Left ventricle myocardium superior (tissue), 1 donor: ENCODE measurements at regions not wholly inside any gene's neighbourhood (a gene's known extent, or its start where the extent isn't known, plus 50 kb on each side); places are given as distances from the start of the nearest gene placed in this dataset.

ENCODE experiments used
- ATAC-seq: fragments of 200-7000 bp; cut with Tn5 transposase; one replicate; pipeline ENCODE4 v1.9.1; 2020; ENCODE audit warnings: mild to moderate bottlenecking, moderate library complexity
- DNase-seq: peaks from one replicate; pipeline ENCODE4 v3.0.0-alpha.2; 2020
- intact Hi-C: fragments of 100-400 bp; cut with micrococcal nuclease; formaldehyde crosslinking; loops from one replicate; pipeline ENCODE4 v1.11.0; 2022
- donor health status: DM: no; HTN: yes; CAD: no; lungs with severe emphysema.

DNA sequence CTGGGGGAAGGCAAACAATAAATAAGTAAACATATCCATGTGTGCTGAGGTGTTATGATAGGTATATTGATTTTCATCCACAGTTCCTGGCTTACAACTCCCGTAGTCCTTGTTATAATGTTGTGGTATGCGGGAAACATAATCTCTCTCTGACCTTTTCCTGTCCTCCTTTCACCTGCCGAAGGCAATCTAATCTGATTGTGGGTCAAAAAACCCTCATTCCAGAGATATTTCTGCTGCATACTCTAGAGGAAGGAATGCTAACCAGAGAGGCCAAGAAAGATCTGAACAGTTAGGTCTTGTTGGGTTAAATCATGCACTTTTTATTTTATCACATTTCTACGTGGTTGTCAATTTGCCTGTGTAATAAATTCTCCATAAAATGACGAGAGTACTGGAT lies 383.6 kb upstream of the SEMA6D start:
- ATAC-seq, result no peak
- intact Hi-C loops, result no loop called here
- no peak for DNase-seq

DNA sequence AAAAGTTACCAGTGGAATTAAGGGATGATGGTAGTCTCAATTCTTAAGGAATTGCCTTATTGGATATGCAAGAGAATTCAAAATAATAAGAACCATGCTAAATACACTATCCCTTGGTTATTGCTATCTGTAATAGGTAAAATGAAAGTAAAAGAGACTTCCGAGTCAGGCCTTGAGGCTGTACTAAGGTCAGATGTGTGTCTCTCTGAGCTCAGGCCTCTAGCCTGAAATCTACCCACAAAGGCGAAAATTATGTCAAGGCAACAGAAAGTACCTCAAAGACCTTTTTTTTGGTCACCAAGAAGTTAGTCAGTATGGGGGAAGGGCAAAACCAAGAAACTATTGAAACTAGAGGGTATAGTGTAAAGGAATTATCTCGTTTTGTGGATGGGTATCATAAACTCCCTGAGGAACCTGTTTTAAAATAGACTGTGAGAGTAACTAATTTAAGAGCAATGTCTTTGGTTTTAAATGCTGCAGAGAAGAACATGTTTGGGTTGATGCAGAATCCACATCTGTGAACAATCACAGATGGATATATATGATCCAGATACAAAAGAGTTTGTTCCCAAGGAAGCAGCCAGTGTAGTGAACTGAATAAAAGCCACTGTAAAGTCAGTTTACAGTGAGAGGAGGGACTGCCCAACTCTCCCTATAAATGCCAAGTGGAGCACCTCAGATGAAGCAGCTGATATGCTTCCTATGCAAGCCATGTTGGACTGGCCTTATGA lies 382.3 kb upstream of the SEMA6D start:
- ATAC-seq (no peak), DNase-seq (no peak)
- intact Hi-C loops, result no loop called here

DNA sequence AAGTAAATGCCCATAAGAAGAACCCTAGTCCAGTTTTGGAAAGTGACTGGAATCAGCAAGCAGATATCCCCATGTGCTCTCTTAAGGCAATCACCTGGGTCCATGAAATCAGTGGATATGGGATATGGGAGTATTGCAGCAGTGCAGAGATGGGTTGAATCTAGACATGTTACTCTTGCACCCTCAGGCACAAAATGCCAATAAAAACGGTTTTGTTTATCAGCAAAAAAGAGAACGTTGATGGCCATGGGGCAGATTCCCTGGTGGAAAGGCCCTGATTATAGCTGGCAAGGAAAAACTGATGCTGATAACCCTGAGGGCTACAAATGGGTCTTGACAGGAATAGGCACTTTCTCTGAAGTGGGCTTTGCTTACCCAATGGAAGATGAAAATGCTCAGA lies 380.2 kb upstream of the SEMA6D start:
- intact Hi-C loops, result no loop called here
- ATAC-seq, result no peak
- no peak for DNase-seq

DNA sequence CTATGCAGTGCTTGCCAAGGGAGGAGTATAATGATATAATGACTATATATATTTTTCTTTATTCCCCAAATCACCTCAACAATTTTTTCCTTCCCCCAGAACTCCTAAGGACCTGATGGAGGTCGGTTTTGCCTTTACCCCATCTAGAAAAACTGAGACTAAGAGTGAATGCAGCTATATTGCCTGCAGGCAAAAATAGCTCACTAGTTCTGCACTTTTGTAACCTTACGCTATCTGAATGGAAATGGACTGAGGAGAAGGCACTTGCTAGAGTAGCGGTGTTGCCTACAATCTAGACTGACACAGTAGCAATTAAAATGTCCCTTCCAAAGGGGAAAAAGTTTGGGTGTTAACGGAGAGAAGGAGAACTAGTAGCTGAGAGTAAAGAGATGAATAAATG lies 379.5 kb upstream of the SEMA6D start:
- intact Hi-C loops, result no loop called here
- ATAC-seq (no peak), DNase-seq (no peak)

DNA sequence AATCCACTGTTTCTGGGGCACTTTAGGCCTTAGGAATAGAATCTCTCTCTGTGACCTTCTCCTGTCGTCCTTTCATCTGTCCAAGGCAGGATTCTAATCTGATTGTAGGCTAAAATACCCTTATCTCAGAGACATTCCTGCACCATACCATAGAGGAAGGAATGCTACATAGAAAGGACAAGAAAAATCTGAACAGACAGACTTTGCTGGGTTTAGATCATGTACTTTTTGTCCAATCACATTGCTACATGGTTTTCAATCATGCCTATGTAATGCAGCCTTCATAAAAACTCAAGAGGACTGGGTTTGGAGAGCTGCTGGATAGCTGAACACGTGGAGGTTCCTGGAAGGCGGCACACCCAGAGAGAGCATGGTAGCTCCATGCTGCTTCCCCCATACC lies 378.5 kb upstream of the SEMA6D start:
- DNase-seq, result no peak
- intact Hi-C loops, result no loop called here
- ATAC-seq, result no peak

DNA sequence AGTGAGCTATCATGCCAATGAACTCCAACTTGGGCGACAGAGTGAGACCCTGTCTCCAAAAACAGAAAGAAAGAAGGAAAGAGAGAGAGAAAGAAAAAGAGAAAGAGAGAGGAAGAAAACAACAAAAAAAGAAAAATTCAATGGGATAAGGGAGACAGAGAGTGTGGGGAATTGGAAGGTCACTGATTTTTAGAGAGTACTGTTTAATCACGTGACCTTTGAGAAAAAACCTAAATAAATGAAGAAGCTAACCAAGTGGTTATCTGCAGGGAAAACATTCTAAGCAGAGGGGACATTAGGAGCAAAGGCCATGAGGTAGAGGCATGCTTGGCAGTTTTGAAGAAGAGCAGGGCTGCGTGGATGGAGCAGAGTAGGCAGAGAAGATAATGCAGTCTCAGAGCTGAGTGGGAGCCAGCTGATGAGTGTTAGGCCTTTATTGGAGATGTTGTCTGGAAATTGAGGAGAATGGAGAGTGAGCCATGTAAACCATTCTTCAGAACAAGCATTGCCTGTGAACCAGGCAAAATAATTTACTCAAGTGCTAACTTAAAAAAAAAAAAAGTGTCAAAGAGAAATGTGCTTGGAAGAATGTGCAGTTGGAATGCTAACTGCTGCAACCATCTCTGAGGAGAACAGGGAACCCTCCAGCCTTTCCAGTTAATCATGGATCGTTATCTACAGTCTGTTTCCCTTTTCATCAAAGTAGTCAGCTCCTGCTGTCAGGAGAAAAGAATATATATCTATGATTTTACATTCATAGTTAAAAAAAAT lies 377.3 kb upstream of the SEMA6D start:
- DNase-seq (no peak), ATAC-seq (no peak)
- intact Hi-C loops, result no loop called here

DNA sequence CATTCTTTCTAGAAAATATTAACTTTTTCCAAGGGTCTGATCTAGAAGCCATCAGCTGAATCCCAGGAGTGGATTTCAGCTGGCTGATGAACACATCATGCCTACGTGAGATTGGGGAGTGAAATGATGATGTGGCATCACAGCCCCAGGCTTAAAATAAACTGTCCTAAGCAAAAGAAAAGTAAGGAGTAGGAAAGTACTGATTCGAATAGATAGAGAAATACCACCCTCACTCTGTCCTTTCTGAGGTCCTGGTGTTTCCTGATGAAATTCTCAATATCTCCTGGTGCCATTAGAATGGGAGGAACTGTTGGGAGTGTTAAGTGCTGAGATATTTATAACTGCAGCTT lies 376.8 kb upstream of the SEMA6D start:
- ATAC-seq (no peak), DNase-seq (no peak)
- intact Hi-C loops, result no loop called here

DNA sequence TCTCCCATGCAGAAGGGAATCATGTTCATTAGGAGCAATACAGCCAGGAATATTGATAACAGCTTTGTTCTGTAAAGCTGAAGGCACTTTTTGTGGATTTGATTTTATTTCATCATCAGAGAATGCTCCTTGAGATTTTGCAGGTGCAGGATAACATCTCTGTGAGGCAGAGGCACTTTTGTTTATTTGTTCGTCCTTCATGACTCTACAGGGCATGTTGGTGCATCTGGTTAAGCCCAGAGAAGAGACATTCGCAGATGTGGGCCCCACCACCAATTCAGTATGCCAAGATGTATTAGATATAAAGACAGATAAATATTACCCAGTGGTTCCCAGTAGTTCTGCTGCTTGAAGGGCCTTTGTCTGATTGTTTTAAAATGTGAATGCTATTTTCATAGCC lies 368.1 kb upstream of the SEMA6D start:
- DNase-seq (no peak), ATAC-seq (no peak)
- intact Hi-C loops, result no loop called here

DNA sequence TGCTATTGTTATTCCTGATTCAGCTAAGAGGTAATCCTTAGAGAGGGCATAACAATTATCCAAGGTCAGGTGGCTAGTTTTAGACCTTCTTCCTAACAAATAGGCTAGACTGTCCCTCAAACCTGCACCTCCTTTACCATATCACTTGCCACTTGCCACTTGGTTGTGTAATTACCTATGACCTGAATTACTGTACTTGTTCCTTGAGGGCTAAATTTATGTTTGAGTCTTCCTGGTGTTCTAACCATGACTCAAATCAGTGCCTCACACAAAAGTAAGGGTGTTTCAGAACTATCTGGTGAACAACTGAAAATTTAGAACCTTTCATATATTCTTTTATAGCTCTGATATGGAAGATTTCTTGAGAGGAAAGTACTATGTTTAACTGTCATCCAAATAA lies 365.8 kb upstream of the SEMA6D start:
- DNase-seq (no peak), ATAC-seq (no peak)
- intact Hi-C loops, result no loop called here

DNA sequence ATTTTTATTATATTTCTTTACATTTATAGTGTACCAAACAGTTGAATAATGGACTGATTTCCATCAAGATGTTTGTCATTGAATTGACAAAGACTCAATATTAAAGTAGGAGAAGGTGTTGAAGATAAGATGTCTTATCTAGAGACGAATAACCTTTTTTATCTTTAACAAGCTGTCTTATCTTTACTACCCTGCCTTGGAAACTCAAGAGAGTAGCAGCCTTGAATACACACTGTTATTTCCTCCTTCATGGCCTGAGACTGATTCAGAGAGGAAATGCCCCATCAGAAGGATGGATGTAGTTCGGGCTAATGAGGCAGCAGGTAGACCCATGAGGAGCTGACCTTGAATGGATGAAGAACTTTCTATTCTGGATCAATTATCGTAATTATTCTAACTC lies 365.1 kb upstream of the SEMA6D start:
- ATAC-seq (no peak), DNase-seq (no peak)
- intact Hi-C loops, result no loop called here

DNA sequence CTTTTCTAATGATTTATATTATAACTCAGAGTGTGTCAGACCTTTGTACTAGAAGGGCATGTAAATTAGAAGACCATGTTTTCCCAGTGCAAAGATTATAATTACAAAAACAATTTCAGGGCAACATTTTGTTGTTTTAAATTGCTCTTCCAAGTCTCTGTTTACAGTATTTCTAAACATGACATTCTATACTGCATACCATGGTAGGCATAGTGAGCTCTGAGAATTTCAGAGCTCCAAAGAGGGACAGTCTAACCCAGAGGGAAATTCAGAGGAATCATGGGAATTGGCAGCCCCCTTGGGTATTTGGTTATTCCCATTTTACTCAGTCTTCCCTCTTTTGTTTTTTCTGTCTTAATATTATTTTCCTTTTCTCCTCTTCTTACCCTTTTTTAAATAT lies 361.5 kb upstream of the SEMA6D start:
- DNase-seq, result no peak
- ATAC-seq, result no peak
- intact Hi-C loops, result no loop called here

DNA sequence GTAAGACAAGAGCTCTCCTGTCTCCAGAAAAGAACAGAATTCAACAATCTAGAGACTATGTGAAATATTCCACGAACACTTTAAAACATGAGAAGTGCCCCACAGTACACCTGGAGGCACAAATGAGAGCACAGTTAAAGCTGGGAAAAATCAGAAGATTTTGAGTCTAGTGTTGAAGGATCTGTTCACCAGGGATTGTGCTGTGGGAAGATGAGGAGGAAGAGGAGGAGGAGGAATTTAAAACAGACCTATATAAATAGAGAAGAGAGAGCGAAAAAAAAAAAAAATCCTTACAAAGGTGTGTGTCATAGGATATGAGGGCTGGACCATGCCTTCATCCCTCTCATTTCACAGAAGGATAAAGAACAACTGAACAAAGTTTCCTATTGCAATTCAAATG lies 361.0 kb upstream of the SEMA6D start:
- DNase-seq, result no peak
- intact Hi-C loops, result no loop called here
- no peak for ATAC-seq

DNA sequence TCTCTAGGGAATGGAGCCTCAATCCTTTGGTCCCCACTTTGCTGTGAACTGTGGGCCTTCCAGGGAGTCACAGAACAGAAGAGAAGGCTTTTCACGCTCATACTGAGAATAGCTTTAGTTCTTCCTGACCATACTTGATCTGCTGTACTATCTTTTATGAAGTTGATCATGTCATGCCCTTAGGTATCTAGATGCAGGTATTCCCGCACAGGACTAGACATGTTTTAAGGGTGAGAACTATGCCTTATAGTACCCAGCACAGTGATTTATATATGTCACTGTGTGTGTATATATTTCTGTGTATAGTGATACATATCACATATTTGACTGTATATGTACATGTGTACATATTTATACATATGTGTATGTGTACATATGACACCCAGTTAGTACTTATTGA lies 358.4 kb upstream of the SEMA6D start:
- DNase-seq, result no peak
- intact Hi-C loops, result no loop called here

DNA sequence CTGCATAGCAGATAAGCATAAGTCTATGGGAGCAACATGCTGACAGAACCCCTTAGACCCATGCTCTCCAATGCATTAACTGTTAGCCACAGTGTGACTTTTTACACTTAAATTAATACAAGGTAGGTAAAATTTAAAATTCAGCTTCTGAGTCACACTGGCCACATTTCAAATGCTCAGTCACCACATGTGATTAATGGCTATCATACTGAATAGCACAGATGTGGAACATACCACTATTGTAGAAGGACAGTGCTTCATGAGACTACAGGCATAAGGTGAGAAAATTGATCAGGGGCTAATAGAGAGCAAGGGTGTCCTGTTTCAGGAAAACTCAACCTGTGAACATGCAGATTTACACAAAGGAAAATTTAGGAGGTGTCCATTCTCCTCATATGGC lies 357.0 kb upstream of the SEMA6D start:
- no peak for DNase-seq
- ATAC-seq, result no peak
- intact Hi-C loops, result no loop called here

More for the DNA sequence above, 358.4 kb upstream of the SEMA6D start:
- ATAC-seq, result no peak

DNA sequence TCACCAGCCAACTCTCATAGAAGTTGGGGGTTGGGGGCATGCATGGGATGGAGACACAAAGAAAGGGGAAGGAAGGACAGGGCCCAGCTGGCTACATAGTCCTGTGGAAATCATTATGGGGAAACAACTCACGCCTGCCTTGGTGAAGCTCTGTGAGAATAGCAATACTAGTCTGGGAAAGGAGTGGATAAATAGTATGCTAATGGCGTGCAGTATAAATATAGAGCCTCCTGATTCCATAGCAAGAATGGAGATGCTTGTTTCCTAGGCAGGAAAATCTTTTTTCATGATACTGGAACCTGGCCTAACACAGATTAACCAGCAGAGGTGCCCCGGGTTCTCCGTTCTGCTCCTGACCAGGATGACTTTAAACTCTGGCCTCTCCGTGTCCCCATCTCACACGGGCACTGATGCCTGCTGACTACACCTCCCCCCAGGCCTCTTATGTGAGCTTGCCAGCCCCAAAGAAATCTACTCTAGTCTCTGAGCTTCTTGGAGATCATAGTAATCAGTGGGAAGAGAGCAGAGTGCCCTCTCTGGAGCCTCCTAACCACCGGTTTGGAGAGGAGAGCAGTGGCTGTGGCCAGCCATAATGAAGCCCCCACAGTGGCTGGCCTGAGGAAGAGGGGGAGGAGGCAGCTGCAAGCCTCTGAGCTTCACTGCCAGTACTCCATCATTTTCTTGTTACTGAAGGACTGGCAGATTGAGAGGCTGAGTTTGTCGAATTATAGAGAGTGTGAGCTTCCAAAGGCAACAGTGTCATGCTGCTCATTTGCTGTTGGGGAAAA lies 355.0 kb upstream of the SEMA6D start:
- ATAC-seq (no peak), DNase-seq (no peak)
- intact Hi-C loops, result no loop called here

DNA sequence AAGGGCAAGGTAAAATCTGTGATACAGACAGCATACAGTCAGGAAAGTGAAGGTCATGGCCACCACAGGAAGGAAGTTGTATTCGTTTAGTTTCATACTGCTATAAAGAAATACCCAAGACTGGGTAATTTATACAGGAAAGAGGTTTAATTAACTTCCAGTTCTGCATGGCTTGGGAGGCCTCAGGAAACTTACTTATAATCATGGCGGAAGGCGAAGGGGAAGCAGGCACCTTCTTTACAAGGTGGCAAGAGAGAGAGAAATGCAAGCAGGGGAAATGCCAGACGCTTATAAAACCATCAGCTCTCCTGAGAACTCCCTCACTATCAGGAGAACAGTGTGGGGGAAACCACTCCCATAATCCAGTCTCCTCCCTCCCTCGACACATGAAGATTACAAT lies 353.7 kb upstream of the SEMA6D start:
- intact Hi-C loops, result no loop called here
- DNase-seq (no peak), ATAC-seq (no peak)

DNA sequence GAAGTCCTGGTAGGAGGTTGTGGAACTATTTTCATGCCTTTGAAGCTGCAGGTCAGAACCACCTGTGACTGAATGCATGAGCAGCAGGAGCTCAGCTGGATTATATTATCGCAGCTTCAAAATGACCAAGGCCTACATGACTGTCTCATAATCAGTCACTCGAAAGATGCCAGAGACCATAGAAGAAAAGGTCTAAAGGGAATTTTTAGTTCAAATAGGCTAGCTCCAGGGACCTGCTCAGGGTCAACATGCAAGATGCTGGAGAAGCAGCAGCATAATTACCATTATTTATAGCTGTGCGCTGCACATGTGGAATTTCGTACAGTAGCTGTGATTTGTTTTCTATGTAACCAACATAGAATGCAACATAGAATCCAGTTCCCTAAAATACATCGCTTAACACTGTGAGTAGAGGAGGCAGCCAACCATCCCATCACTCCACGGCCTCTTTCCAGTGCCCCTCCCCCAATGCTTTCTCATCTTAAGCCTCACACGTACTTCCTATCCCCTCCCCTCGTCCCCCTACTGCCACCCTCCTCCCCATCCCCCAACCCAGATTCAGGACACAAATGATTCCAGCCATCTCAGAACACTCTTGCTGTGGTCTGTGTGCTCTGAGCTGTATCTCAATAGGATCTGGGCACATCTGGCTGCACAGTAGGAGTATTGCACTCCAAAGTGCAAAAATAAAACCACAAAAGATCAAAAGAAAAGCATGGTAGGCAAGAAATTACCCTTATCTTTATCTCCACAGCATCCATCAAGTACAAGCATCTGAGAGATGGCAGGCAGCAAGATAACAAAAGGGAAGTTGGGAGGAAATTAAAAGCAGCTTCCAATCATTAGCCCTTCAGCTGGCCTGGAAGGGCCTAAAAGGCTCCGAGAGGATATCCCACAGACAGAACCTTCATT lies 352.8 kb upstream of the SEMA6D start:
- no peak for DNase-seq
- intact Hi-C loops, result no loop called here
- ATAC-seq, result no peak

DNA sequence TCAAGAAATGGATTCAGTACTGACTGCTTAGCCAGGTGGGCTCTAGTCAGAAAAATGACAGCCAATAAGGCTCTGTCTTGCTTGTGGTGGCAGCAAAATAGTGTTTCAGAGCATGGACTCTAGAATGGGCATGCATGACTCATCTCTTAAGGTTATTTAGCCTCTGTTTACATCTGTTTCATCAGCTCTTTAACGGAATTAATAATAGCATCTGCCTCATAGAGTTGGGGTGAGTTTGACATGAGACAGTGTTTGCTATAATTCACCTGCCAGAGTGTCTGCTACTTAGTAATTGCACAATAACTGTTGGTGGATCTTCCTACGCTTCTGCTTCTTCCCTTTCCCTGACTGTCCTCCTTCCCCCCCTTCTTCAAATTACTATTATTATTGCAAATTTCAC lies 350.4 kb upstream of the SEMA6D start:
- intact Hi-C loops, result no loop called here
- DNase-seq (no peak), ATAC-seq (no peak)

DNA sequence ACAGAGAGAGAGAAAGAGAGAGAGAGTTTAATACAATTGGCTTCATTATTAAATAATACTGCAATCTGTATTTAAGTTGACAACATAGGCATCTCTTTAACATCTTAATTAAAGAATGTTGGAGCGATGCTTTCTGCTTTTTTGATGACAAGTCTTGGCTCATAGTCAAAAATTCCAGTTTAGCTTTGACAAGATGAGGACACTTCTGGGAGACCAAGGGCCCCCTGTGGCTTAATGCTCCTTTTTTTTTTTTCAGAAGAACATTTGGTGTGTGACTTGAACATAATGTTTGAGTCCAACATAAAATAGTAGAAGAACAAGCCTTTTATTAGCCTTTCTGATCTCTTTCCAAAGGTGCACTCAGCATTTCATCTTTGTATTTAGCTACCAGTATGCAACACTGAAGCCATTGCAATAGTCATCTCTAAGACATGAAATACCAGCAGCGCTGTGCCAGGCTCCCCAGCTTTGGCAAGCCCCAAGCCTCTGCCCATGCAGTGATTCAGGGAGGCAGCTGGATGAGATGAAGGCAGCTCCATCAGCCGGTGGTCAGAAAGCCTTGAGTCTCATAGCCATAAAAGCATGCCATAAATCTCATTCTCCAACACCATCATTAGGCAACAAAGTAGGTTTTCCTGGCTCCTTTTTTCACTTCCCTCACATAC lies 349.4 kb upstream of the SEMA6D start:
- no peak for DNase-seq
- ATAC-seq, result no peak
- intact Hi-C loops, result no loop called here
